UCSD-AML1 (cell line): ENCODE measurements at regions not wholly inside any gene's neighbourhood (a gene's known extent, or its start where the extent isn't known, plus 50 kb on each side); places are given as distances from the start of the nearest gene placed in this dataset.
"Not testable (repeated sequence)": the region's sequence is repeated elsewhere in the genome, so short reads cannot be mapped to it uniquely, and the experiment has no call there.

Experiments used
- DNase-seq: peaks from one replicate; lab custom pipeline; 2025; ENCODE audit not compliant: unreplicated experiment; lab: John Stamatoyannopoulos, UW

DNA sequence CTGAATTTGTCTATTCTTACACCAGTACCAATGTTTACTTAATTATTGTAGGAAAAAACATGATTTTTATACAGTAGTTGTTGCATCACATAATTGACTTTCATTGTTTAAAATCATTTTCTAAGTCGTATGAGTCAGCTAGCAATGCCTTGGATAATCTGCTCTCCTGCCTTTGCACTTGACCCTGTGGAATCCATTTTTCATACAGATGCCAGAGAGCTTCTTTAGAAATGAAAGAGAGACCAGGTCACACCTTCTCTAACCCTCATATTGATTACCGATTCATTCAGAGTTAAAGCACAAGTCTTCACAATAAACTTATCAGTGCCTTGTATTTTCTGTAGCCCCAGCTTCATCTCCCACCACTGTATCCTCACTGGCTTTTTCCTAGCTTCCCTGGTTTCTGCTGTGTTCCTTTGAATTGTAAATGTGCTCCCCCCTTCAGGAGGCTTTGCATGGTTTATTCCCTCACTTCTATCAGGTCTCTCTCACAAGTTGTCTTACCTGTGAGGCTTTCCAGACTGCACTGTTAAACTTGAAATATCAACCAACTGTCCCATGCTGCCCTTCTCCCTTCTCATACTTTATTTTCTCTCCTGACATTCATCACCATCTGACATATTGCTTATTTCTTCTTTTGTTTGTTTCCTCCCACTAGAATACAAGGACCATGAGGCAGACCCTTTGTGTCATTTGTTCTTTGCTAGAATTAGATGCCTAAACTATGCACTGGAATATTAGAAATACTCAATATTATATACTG, 662.0 kb upstream of the GBE1 start:
- no peak for DNase-seq

DNA sequence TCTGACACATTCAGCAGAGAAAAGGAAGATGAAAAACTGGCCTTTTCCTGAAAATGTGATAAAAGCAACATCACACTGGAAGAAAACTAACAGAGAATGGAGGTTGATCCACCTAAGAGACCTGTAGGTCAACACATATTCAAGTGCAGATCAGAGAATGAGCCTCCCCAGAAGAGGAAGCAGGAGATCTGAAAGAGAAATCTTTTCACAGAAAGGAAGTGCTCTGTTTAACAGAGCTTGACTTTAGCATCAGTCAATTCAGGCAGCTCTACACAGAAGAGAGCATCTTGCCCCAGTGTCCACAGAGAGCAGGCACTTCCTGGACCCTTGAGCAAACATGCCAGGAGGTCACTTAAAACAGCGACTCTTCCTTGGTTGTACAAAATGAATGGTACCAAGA, 655.4 kb upstream of the GBE1 start:
- DNase-seq: no peak

DNA sequence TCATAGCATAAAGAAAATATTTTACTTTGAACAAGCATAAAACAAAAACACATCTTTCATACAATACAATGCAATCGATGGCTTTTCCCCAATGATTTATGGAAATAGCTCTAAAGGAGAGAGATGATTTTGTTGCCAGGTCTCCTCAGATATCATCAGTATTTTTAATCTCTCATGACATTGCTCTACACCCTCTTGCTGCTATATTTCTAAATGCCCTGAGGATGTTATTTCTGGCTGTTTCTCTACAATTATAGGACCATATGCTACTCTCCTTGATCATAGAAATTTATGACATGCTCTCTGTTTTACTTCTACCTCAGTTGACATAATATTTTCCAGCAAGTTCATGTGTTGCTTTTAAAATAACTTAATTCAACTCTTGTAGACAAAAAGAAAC, 654.9 kb upstream of the GBE1 start:
- DNase-seq: no peak

DNA sequence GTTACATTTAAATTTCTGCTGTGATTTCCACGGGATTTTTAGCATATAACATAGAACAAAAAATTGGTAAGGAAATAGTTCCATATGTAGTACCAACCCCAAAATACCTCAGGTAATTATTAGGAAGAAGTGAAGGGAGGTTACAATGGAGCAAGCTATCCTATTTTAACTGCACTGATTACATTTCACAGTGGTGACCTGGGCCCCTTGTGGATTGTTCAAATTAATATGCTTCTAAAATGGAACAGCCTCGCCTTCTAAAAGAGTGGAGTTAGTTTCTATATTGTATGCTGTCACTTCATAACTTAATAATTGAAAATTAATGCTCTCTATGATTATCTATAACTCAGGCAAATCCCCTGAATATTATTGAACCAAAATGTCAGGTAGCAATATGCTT, 651.7 kb upstream of the GBE1 start:
- DNase-seq: no peak

DNA sequence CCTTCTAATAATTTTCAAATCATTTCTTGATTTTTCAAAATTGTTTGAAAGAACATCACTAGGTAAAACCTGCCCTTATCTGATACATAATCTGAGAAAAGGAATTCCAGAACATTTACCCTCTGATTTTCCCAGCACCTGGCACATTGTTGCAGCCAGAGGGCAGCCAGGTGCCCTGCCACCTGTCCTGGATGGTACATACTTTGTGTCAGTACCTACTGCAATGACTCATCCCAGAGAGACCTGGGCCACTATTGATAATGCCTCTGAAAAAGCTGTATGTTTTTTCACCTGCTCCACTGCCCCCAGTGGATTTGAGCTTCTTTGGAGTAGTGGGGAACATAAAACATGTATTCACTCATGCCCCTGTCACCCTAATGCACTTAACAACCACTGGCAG, 648.9 kb upstream of the GBE1 start:
- DNase-seq: no peak

DNA sequence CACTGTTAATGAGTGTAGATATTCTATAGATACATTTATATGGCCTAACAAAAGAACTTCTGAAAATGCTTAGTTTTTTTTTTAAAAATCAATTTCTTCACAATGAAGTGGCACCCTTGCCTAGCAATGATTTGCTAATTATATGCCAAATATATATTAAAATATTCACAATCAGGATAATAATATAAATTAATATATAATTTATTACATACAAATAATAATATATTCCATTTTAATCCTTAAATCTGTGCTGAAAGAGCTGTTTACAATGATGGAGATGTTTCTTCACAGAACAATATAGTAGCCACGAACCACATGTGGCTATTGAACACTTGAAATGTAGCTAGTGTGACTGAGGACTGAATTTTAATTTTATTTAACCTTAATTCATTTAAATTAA, 648.4 kb upstream of the GBE1 start:
- no peak for DNase-seq

DNA sequence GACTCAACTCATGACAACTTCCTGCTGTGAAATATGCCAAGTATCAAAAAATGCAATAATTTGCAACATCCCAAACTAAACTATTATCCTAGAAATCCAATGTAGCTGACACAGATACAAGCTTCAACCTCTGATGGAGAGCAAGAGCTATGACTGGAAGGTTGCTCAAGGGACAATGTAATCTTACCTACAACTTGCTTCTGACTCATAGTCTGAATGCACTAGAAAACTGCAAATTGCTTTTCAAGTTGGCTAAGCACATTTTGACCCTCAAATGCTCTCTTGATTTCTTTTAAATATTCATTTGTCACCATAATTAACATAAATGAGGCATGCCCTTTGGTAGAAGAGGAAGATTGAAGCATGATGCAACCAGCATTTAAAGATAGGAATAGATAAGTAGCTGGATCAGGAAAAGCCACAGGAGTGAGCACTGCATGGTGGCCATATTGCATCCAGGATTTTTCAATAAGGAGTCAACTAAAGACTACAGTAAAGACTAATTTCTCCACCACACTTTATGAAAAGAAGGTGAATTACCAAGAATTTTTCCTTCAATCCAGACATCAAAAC, 630.8 kb upstream of the GBE1 start:
- no peak for DNase-seq

DNA sequence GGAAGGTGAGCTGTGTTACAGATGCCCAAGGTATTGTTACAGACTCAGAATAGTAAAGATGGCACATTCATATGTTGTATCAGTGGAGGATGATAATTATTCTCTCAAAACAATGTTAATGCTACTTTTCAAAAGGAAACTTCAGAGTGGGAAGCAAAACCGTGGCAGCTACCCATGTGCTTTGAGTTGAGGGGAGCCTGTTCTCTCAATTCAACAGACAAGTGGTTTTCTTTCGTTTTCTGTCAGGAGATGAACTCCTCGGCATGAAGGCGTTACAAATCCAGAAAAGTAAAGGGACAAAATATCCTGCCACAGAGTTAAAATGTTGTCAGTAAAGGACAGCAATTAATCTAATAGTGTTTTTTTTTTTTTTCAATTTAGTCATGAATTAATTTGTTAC, 629.4 kb upstream of the GBE1 start:
- no peak for DNase-seq

DNA sequence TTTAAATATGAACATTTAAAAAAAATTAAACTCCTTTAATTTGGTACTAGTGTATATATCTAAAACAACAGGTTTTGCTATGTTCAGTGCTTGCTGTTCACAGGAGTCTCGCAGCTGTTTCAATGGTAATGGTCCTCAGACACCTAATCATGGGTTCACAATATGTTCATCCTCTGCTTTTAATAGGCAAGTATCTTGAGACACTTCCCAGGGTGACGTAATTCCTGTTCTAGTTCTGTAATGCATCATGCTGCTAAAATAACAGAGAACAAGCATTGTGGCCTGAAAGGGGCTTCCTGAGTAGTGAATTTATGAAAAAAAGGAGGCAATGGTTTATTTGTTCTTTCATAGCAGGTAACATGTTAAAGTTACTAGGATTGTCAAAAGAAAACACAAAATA, 625.2 kb upstream of the GBE1 start:
- no peak for DNase-seq

DNA sequence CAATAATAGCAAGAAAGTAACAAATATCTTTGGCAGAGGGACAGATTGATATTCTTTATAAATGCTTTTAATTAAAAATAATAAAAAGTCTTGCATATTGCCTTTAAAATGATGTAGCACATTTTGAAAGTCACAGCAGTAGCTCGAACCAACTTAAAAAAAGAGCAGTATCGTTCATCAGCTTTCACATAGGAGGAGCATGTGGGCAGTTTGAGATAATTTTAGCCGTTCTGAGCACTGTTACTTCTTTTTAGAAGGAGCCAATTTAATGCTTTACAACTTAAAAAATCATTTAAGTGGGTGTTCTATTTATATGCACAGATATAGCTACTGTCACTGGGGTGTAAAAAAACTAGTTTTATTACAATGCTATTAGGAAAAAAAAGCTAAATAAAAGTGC, 622.7 kb upstream of the GBE1 start:
- DNase-seq: no peak

DNA sequence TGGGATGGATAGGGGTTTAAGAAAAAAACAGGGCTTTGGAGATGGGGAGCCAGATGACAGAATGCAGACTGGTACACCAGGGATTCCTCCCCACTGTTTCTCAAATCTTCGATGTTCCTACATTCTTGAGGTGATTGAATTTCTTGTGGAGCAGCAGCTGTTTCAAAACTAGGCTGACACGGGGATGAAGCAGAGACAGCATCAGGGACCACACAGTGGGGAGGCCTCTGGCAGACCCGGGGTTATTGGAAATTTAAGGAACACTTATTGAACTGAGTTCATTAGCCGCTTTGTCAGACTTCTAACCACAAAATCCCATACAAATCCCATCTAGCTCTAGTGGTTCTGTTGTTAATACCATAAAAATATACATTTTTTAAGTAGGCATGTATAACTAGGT, 621.4 kb upstream of the GBE1 start:
- DNase-seq: no peak

DNA sequence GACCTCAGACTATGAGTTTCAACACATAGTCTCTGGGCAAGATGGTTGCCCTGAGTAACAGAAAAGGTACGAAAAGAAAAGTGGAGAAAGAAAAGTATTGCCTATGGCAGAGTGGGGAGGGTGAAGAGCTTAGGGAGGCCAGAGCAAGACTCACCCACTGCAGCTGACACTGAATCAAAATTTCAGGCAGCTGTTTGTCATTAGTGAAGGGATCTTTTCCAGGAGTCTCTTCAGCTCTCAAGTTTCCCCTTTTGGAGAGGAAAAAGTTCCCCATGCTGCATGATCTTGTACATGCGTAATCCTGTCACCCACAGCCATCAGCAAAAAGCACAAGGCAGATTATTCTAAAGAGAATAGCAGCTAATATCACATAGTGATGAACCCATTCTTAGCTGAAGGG, 616.9 kb upstream of the GBE1 start:
- DNase-seq: no peak

DNA sequence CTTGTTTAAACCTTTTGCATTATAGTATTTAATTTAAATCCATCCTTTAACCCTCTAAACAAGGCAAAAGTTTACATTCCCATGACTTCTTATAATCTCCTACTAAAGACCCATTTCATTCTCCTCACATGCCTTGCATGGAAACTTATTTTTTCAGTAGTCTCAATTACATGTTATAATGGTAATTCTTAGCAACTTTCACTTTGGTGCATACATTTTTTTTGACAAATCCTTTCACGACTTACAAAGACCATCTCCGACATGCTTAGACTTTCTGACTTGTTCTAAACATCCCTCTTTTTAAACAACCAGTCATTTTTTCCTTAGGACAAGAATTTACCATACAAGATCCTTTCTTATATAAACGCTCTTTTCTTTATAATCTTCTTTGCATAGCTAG, 615.4 kb upstream of the GBE1 start:
- DNase-seq: no peak

DNA sequence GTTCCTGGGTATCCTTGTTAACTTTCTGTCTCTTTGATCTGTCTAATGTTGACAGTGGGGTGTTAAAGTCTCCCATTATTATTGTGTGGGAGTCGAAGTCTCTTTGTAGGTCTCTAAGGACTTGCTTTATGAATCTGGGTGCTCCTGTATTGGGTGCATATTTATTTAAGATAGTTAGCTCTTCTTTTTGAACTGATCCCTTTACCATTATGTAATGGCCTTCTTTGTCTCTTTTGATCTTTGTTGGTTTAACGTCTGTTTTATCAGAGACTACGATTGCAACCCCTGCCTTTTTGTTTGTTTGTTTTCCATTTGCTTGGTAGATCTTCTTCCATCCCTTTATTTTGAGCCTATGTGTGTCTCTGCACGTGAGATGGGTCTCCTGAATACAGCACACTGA, 612.4 kb upstream of the GBE1 start:
- not testable (repeated sequence) for DNase-seq

DNA sequence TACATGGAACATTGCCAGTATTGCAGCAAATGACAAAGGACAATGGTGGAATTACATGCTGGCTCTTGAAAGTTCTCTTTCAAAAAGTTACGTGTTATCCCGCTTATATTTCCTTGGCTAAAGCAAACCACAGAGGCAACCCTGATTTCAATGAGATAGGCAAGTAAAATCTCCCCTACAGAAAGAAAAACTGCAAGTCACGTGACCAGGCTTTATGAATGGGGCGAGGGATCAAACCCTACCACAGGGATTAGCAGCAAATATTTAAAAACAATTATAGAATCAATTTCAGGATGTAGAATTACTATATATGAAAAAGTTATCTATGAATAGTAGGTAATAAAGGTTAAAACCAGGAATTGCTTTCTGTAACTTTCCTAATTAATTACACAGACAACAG, 603.4 kb upstream of the GBE1 start:
- no peak for DNase-seq

DNA sequence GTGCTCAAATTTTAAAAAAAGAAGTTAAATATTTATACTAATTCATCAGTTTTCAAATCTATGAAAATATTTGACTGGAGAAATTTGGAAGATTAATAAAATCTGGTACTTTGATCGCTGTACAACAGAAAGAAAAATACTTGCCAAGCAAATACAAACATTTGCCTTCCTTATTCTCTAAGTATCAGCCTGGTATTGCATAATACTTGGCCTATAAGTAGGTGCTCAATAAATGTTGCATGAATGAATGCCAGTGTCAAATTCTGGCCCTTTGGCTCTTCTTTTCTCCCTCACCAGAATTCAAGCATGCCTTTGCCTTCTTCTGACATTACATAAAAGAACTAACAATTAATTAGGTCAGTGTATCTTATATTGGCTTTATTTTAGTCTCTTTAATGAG, 601.7 kb upstream of the GBE1 start:
- no peak for DNase-seq

DNA sequence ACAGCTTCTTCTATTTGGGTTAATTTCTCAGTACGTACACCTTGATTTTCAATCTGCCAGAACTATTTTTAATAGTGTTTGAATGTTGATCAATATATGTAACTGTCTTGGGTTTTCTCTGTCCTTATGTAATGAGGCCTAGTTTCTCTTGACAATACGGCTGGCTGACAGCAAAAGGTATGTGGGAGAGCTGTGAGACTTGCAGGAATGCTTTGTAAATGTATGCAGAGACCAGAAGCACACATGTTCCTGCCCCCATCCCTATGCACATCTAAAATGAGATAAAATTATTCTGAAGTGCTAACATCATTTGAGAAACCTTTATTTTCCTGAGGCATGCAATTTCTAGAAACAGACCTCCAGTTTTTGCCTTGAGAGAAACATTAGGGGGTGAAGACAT, 593.8 kb upstream of the GBE1 start:
- no peak for DNase-seq

DNA sequence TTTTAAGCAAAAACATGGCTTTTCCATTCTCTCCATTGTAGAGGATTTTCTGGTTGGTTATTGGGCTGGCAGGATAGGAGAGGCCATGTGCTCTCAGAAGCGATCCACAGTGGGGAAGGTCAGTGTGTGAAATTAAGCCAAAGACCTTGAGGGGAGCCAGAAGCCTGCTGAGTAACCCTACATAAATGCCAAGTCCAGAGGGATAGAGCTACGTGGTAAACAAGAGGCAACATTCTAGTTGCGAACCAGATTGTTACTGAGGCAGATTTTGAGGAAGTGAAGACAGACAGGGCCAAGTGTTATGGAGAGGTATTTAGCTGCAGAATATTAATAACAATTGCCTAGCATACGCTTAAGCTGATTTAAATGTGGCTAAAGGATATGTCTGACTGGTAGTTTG, 592.8 kb upstream of the GBE1 start:
- DNase-seq: no peak

DNA sequence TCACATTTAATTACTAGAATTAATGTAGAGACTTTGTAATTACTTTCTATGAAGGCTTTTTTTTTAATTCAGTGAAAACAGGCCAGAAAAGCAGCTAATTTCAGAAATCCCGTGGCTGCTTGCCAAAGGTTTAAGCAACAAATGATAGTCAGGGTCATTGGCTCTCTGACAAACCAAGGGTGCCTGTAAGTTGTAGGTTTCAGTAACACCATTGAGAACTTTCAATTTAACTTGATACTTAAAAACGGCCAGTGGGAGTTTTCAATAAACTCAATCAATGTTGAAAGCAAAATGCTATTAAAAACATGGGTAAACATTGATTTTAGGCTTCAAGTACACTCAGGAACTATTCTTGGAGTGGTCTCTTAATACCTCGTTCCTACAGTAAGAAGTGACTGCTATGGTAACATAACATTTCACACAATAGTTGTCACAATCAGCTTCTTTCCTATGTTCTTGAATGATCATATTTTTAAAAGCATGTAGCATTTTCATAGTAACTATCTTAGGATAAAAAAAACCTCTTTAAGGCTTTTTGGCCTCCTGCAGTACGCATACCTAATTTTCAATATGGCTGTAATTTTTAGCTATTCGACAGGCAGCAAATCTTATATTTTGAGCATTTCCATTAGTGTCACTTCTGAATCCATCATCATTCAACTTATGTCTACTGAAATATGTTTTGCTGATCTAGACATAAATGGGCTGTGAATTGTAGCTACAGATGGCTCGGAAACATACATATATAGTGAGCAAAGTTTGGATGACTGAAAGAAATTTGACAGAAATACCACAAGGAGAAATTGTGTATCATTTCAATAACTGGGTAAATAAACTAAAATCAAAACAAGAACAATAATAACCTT, 592.1 kb upstream of the GBE1 start:
- DNase-seq: no peak

DNA sequence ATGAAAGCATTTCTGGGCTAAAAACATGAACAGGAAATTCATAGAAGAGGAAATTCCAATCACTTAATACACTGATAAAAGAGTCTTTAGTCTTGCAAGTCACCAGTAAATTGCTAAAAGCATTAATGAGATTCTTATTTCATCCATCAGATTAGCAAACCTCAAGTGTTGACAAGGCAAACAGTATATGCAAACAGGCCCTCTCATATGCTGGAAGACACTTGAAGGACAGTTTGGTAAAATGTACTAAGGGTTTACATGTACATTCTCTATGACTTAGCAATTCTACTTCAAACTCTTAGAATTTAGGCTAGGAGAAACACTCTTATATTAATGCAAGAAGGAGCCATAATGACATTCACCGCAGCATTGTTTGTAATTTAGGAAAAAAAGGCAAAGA, 586.1 kb upstream of the GBE1 start:
- DNase-seq: no peak

DNA sequence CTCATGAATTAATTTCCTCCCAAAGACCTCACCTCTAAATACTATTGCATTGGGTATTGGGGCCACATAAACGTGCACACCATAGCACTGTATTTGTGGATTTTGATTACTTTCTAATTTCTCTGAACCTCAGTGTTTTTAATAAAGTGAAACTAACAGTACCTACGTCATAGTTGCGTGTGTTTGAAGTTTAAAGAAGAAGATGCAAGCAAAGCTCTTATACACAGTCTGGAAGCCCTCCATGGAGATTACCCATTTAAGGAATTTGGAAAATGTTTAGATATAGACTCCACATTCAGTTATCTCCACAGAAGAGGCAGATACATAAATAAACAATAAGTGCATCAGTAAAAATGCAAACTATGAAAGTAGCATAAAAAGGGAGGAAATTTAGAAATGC, 581.1 kb upstream of the GBE1 start:
- no peak for DNase-seq

DNA sequence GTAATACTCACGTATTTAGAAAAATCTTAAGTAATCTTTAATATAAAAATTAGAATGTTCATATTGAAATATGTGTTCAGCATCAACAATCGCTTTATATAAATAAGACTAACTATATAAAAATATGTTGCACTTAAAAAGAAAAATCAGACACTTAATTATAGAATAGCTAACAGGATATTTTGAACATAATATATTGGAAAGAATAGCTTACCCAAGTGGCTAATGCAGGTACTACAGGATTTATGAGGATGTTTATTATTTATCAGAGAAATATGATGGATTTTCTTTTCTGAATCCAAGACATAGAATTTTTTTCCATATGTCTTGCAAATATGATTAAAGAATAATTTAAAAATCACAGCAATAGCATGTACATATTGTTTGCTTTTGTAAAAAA, 567.9 kb upstream of the GBE1 start:
- no peak for DNase-seq
